Smooth muscle cell (in vitro differentiated cells): ENCODE measurements at regions not wholly inside any gene's neighbourhood (a gene's known extent, or its start where the extent isn't known, plus 50 kb on each side); places are given as distances from the start of the nearest gene placed in this dataset.

Experiments
- DNase-seq: peaks from one replicate; lab custom pipeline; 2025; ENCODE audit not compliant: unreplicated experiment; lab: John Stamatoyannopoulos, UW
- H2AFZ ChIP-seq: fragments of 200-600 bp; sonication (generic); 2 replicates; pipeline ENCODE4 v1.6.0; 2016; ENCODE audit warnings: antibody characterized with exemption, low read depth, mild to moderate bottlenecking
- H3F3A ChIP-seq: fragments of 200-600 bp; sonication (generic); 2 replicates; pipeline ENCODE4 v1.6.0; 2017; ENCODE audit warnings: antibody characterized with exemption, low read depth
- H3K27ac ChIP-seq: fragments of 200-600 bp; sonication (generic); 2 replicates; pipeline ENCODE4 v1.5.1; 2016; ENCODE audit warnings: low read depth, mild to moderate bottlenecking
- H3K27me3 ChIP-seq: fragments of 200-600 bp; sonication (generic); 2 replicates; pipeline ENCODE4 v1.6.1; 2016; ENCODE audit warnings: low read depth, mild to moderate bottlenecking
- H3K36me3 ChIP-seq: fragments of 200-600 bp; sonication (generic); 2 replicates; pipeline ENCODE4 v1.5.1; 2016; ENCODE audit warnings: low read depth
- H3K4me1 ChIP-seq: fragments of 200-600 bp; sonication (generic); 2 replicates; pipeline ENCODE4 v1.5.1; 2016; ENCODE audit warnings: low read depth
- H3K4me2 ChIP-seq: fragments of 200-600 bp; sonication (generic); 2 replicates; pipeline ENCODE4 v1.6.0; 2016; ENCODE audit warnings: mild to moderate bottlenecking
- H3K4me3 ChIP-seq: fragments of 200-600 bp; sonication (generic); 2 replicates; pipeline ENCODE4 v1.5.1; 2016; ENCODE audit warnings: mild to moderate bottlenecking
- H3K79me2 ChIP-seq: fragments of 200-600 bp; sonication (generic); 2 replicates; pipeline ENCODE4 v1.6.0; 2016; ENCODE audit warnings: low read depth, mild to moderate bottlenecking
- H3K9ac ChIP-seq: fragments of 200-600 bp; sonication (generic); 2 replicates; pipeline ENCODE4 v1.6.0; 2016; ENCODE audit warnings: low read depth
- H3K9me3 ChIP-seq: fragments of 200-600 bp; sonication (generic); replicated peaks from 2 replicates; pipeline ENCODE4 v1.5.1; 2016; ENCODE audit warnings: low read depth
- H4K20me1 ChIP-seq: fragments of 200-600 bp; sonication (generic); 2 replicates; pipeline ENCODE4 v1.6.0; 2016; ENCODE audit warnings: low read depth
- CTCF ChIP-seq: fragments of 200-600 bp; sonication (generic); IDR thresholded peaks from 2 replicates; pipeline ENCODE4 v1.5.1; 2017; ENCODE audit warnings: borderline replicate concordance, mild to moderate bottlenecking, antibody characterized with exemption; ENCODE audit not compliant: insufficient read depth, poor library complexity, severe bottlenecking
- WGBS: methylation state at CpG from one replicate; pipeline ENCODE4 v1.1.7; 2016; ENCODE audit warnings: low lambda C conversion rate; 5-methylcytosine and 5-hydroxymethylcytosine counted together

GRCh38 chr1:50268049-50268448 is 155.2 kb downstream of the DMRTA2 start:
- Histone ChIP-seq H3F3A (no peaks in the 10 kb centered on the region), H4K20me1 (no peaks in the 10 kb centered on the region), H3K4me2 (no peak overlapping the region), H3K4me3 (no peak overlapping the region), H3K9me3 (no peaks in the 10 kb centered on the region), H2AFZ (no peak overlapping the region), H3K27me3 (no peaks in the 10 kb centered on the region), H3K4me1 (no peaks in the 10 kb centered on the region), H3K9ac (no peak overlapping the region), H3K36me3 (no peaks in the 10 kb centered on the region), H3K79me2 (no peaks in the 10 kb centered on the region), H3K27ac (no peak overlapping the region)
- WGBS: 72% methylated on average over 7 of the region's 7 CpGs
- no peak for DNase-seq
- TF ChIP-seq CTCF: no peak

- TF ChIP-seq CTCF: no peak
- Histone ChIP-seq H3K79me2 (no peaks in the 10 kb centered on the region), H3K4me3 (no peak overlapping the region), H3K36me3 (no peaks in the 10 kb centered on the region), H3K27ac (no peak overlapping the region), H3K9ac (no peak overlapping the region), H2AFZ (no peak overlapping the region), H3K9me3 (no peaks in the 10 kb centered on the region), H3K4me1 (no peaks in the 10 kb centered on the region), H3F3A (no peaks in the 10 kb centered on the region), H3K27me3 (no peaks in the 10 kb centered on the region), H4K20me1 (no peaks in the 10 kb centered on the region), H3K4me2 (no peak overlapping the region)
- no peak for DNase-seq
- whole genome bisulfite sequencing: 57% methylated on average over 3 of the region's 3 CpGs
Measured at GRCh38 chr1:50266509-50266908, 156.7 kb downstream of the DMRTA2 start.

- Histone ChIP-seq H3K4me2 (no peak overlapping the region), H3K9me3 (no peaks in the 10 kb centered on the region), H3K27me3 (no peaks in the 10 kb centered on the region), H3K4me3 (no peak overlapping the region), H4K20me1 (no peaks in the 10 kb centered on the region), H3K79me2 (no peaks in the 10 kb centered on the region), H3K4me1 (no peaks in the 10 kb centered on the region), H3K36me3 (no peaks in the 10 kb centered on the region), H3F3A (no peaks in the 10 kb centered on the region), H3K27ac (no peak overlapping the region), H3K9ac (no peak overlapping the region), H2AFZ (no peak overlapping the region)
- 45% methylated on average over 3 of the region's 3 CpGs for WGBS
- DNase-seq: no peak
- no peak for TF ChIP-seq CTCF
Measured at GRCh38 chr1:50265790-50266314, 157.1 kb downstream of the ELAVL4 start.

- H3F3A ChIP-seq: no peaks in the 10 kb centered on the region
- H3K27ac ChIP-seq: no peak overlapping the region
- WGBS: 60% methylated on average over 1 of the region's 1 CpG
- H3K79me2 ChIP-seq: no peaks in the 10 kb centered on the region
- H4K20me1 ChIP-seq: no peaks in the 10 kb centered on the region
- H3K4me1 ChIP-seq: no peaks in the 10 kb centered on the region
- no peak for TF ChIP-seq CTCF
- H3K4me2 ChIP-seq: no peak overlapping the region
- no peak for DNase-seq
- no peaks in the 10 kb centered on the region for H3K27me3 ChIP-seq
- H3K4me3 ChIP-seq: no peak overlapping the region
- H2AFZ ChIP-seq: no peak overlapping the region
- no peaks in the 10 kb centered on the region for H3K9me3 ChIP-seq
- no peaks in the 10 kb centered on the region for H3K36me3 ChIP-seq
- H3K9ac ChIP-seq: no peak overlapping the region
Measured at GRCh38 chr1:50264590-50264989, 155.9 kb downstream of the ELAVL4 start.
